AG09319 (cell line): ENCODE measurements at regions not wholly inside any gene's neighbourhood (a gene's known extent, or its start where the extent isn't known, plus 50 kb on each side); places are given as distances from the start of the nearest gene placed in this dataset.

ENCODE experiments used
- DNase-seq: peaks from one replicate; pipeline ENCODE4 v3.0.0-alpha.2; 2010; ENCODE audit warnings: low read depth; ENCODE audit errors: extremely low read depth
- CTCF ChIP-seq: IDR thresholded peaks from 2 replicates; pipeline ENCODE4 v1.5.1; 2011; ENCODE audit warnings: low read depth, mild to moderate bottlenecking, inconsistent platforms, low read length, moderate library complexity

GRCh38 chr10:108655057-108655456, 1268.3 kb downstream of the XPNPEP1 start:
- TF ChIP-seq CTCF: no peak
- no peak for DNase-seq

- no peak for TF ChIP-seq CTCF
- DNase-seq: no peak
Observed at GRCh38 chr10:108653531-108653930, 1269.8 kb downstream of the XPNPEP1 start.

GRCh38 chr10:108639010-108639409, 1284.3 kb downstream of the XPNPEP1 start:
- DNase-seq: no peak
- TF ChIP-seq CTCF: no peak

- no peak for TF ChIP-seq CTCF
- no peak for DNase-seq
Observed at GRCh38 chr10:108638225-108638624, 1285.1 kb downstream of the XPNPEP1 start.

GRCh38 chr10:108633046-108633445, 1290.3 kb downstream of the XPNPEP1 start:
- TF ChIP-seq CTCF: no peak

GRCh38 chr10:108632144-108632543, 1291.2 kb downstream of the XPNPEP1 start:
- no peak for TF ChIP-seq CTCF
- no peak for DNase-seq

More at GRCh38 chr10:108633046-108633445, 1290.3 kb downstream of the XPNPEP1 start:
- DNase-seq: no peak

GRCh38 chr10:108631332-108631731, 1292.0 kb downstream of the XPNPEP1 start:
- no peak for TF ChIP-seq CTCF
- DNase-seq: no peak

- TF ChIP-seq CTCF: no peak
Observed at GRCh38 chr10:108629834-108630233, 1293.5 kb downstream of the XPNPEP1 start.

More at GRCh38 chr10:108629834-108630233, 1293.5 kb downstream of the XPNPEP1 start:
- no peak for DNase-seq
